CD14-positive monocyte (primary cell): ENCODE measurements at regions not wholly inside any gene's neighbourhood (a gene's known extent, or its start where the extent isn't known, plus 50 kb on each side); places are given as distances from the start of the nearest gene placed in this dataset.

Experiments
- DNase-seq, 3 donors: peaks; one replicate each; pipeline ENCODE4 v3.0.0-alpha.2; 2011 to 2022
- H2AFZ ChIP-seq: 2 replicates; pipeline ENCODE4 v1.6.0; 2012; ENCODE audit warnings: mild to moderate bottlenecking, low read depth, low read length, inconsistent platforms; ENCODE audit not compliant: insufficient read depth, poor library complexity, severe bottlenecking
- H3K27ac ChIP-seq, 2 donors: 1 replicate in 1 of 2; 2 replicates in 1 of 2; pipeline ENCODE4 v1.5.1; 2012 to 2013; ENCODE audit warnings: low read length in 2 of 2, control low read depth in 1 of 2, inconsistent platforms in 1 of 2, low read depth in 1 of 2, mild to moderate bottlenecking in 1 of 2
- H3K27me3 ChIP-seq, 2 donors: one replicate each; pipeline versions ENCODE4 v1.6.0 to v1.6.1; 2011 to 2013; ENCODE audit warnings: low read length in 2 of 2; ENCODE audit not compliant: control insufficient read depth in 2 of 2, insufficient read depth in 2 of 2
- H3K36me3 ChIP-seq, 2 donors: replicated peaks in 1 of 2; 1 replicate in 1 of 2; 2 replicates in 1 of 2; pipeline versions ENCODE4 v1.5.1 to v1.6.1; 2012 to 2013; ENCODE audit warnings: low read length in 2 of 2, control low read depth in 1 of 2, inconsistent platforms in 1 of 2, mild to moderate bottlenecking in 1 of 2; ENCODE audit not compliant: insufficient read depth in 2 of 2, control insufficient read depth in 1 of 2
- H3K4me1 ChIP-seq, 2 donors: 1 replicate in 1 of 2; 2 replicates in 1 of 2; pipeline versions ENCODE4 v1.5.1 to v1.6.1; 2012 to 2013; ENCODE audit warnings: low read length in 2 of 2, control low read depth in 1 of 2, inconsistent platforms in 1 of 2, mild to moderate bottlenecking in 1 of 2, moderate library complexity in 1 of 2; ENCODE audit not compliant: insufficient read depth in 2 of 2, control insufficient read depth in 1 of 2
- H3K4me2 ChIP-seq: replicated peaks from 2 replicates; pipeline ENCODE3; 2012; ENCODE audit warnings: low read length, moderate library complexity, mild to moderate bottlenecking; ENCODE audit not compliant: poor library complexity, severe bottlenecking; ENCODE audit errors: extremely low read depth
- H3K4me3 ChIP-seq, 3 experiments: fragments of 200-600 bp in 1 of 3; sonication (generic) in 1 of 3; replicated peaks in 1 of 3; 1 replicate in 2 of 3; 2 replicates in 1 of 3; pipeline ENCODE4 v1.5.1; 2011 to 2013; ENCODE audit warnings: low read length in 3 of 3, mild to moderate bottlenecking in 3 of 3, control low read depth in 2 of 3, low read depth in 2 of 3, inconsistent platforms in 1 of 3, moderate library complexity in 1 of 3
- H3K79me2 ChIP-seq: 2 replicates; pipeline ENCODE4 v1.6.0; 2012; ENCODE audit warnings: mild to moderate bottlenecking, control low read depth, inconsistent platforms, low read length, moderate library complexity; ENCODE audit not compliant: insufficient read depth
- H3K9ac ChIP-seq: 2 replicates; pipeline ENCODE4 v1.6.0; 2017; ENCODE audit warnings: low read length, mild to moderate bottlenecking; ENCODE audit not compliant: insufficient read depth, poor library complexity, severe bottlenecking
- H3K9me3 ChIP-seq, 2 donors: replicated peaks in 1 of 2; 1 replicate in 1 of 2; 2 replicates in 1 of 2; pipeline versions ENCODE4 v1.5.1 to v1.6.1; 2012 to 2013; ENCODE audit warnings: low read length in 2 of 2, control low read depth in 1 of 2; ENCODE audit not compliant: control insufficient read depth in 1 of 2, insufficient read depth in 1 of 2
- H4K20me1 ChIP-seq: 2 replicates; pipeline ENCODE4 v1.6.0; 2012; ENCODE audit warnings: mild to moderate bottlenecking, low read length, control low read depth, moderate library complexity; ENCODE audit not compliant: insufficient read depth
- H3K27ac Mint-ChIP-seq, 7 donors: one replicate each; pipeline ENCODE4 v1.8.0; 2020; ENCODE audit warnings: mild to moderate bottlenecking in 7 of 7, mixed read lengths in 7 of 7, moderate library complexity in 6 of 7, inconsistent platforms in 2 of 7
- H3K27me3 Mint-ChIP-seq, 3 donors: one replicate each; pipeline ENCODE4 v1.8.0; 2021 to 2022; ENCODE audit warnings: low read depth in 3 of 3, mild to moderate bottlenecking in 3 of 3, mixed read lengths in 3 of 3, moderate library complexity in 3 of 3, inconsistent platforms in 1 of 3
- H3K36me3 Mint-ChIP-seq, 2 donors: one replicate each; pipeline ENCODE4 v1.8.0; 2020; ENCODE audit warnings: mixed read lengths in 2 of 2, inconsistent platforms in 1 of 2, mild to moderate bottlenecking in 1 of 2
- H3K4me1 Mint-ChIP-seq: one replicate; pipeline ENCODE4 v1.8.0; 2020; ENCODE audit warnings: mild to moderate bottlenecking, mixed read lengths
- H3K4me3 Mint-ChIP-seq, 2 donors: one replicate each; pipeline ENCODE4 v1.8.0; 2020; ENCODE audit warnings: mild to moderate bottlenecking in 2 of 2, mixed read lengths in 2 of 2, moderate library complexity in 1 of 2
- H3K9me3 Mint-ChIP-seq, 7 donors: one replicate each; pipeline ENCODE4 v1.8.0; 2020 to 2022; ENCODE audit warnings: mixed read lengths in 7 of 7, mild to moderate bottlenecking in 6 of 7, moderate library complexity in 6 of 7, inconsistent platforms in 2 of 7
- WGBS: methylation state at CpG from one replicate; pipeline ENCODE4 v1.1.5; 2013; ENCODE audit warnings: missing lambda C conversion rate; ENCODE audit not compliant: insufficient coverage; 5-methylcytosine and 5-hydroxymethylcytosine counted together
- intact Hi-C, 2 donors: fragments of 100-400 bp; cut with micrococcal nuclease; formaldehyde crosslinking; loops; one replicate each; pipeline versions ENCODE4 v1.15.0 to v1.15.1; 2023
- TF ChIP-seq, protein P1 (sequence below): fragments of 200-600 bp; IDR thresholded peaks from one replicate; pipeline ENCODE4 v1.8.0; 2022; ENCODE audit warnings: antibody characterized with exemption, mild to moderate bottlenecking

DNA sequence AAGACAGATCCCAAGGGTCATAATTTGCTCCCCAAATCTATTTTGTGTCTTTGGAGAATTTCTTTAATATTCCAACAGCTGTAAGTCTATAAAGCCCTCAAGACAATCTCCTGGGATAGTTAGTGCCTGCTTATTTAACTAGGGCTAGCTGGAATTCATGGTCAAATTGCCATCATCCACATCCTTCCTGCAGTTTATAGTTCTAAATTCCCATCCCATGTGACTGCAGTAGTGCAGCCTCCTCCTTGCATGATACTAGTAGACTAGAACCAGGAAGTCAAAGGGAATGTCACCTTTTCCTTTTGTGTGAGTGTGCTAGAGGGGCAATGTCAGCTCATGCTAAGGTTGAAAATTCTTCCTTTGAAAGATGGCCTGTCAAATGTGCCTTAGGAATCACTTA lies 214.8 kb upstream of the PIK3R1 start:
- Histone ChIP-seq H3K79me2 (no peaks in the 10 kb centered on the region), H3K9me3 (no peaks in the 10 kb centered on the region), H3K4me3 (no peak overlapping the region), H3K27me3 (no peaks in the 10 kb centered on the region), H3K4me1 (peaks cover 20 to 21% of the 10 kb centered on the region in 2 donors), H3K4me2 (no peak overlapping the region), H4K20me1 (no peaks in the 10 kb centered on the region), H2AFZ (no peak overlapping the region), H3K36me3 (no peaks in the 10 kb centered on the region), H3K27ac (no peak overlapping the region), H3K9ac (no peak overlapping the region)
- no peak for DNase-seq
- H3K27ac Mint-ChIP-seq: peak overlapping the region in 2 of 7 donors; percentile 99
- no peak overlapping the region for H3K4me3 Mint-ChIP-seq
- intact Hi-C loops: no loop called here
- peaks cover 18% of the 10 kb centered on the region for H3K4me1 Mint-ChIP-seq
- peaks cover 0 to 12% (median 2%) of the 10 kb centered on the region in 7 donors for H3K9me3 Mint-ChIP-seq
- no peaks in the 10 kb centered on the region for H3K36me3 Mint-ChIP-seq
- H3K27me3 Mint-ChIP-seq: peaks cover 0 to 4% (median 1%) of the 10 kb centered on the region in 3 donors
- TF ChIP-seq, protein P1, sequence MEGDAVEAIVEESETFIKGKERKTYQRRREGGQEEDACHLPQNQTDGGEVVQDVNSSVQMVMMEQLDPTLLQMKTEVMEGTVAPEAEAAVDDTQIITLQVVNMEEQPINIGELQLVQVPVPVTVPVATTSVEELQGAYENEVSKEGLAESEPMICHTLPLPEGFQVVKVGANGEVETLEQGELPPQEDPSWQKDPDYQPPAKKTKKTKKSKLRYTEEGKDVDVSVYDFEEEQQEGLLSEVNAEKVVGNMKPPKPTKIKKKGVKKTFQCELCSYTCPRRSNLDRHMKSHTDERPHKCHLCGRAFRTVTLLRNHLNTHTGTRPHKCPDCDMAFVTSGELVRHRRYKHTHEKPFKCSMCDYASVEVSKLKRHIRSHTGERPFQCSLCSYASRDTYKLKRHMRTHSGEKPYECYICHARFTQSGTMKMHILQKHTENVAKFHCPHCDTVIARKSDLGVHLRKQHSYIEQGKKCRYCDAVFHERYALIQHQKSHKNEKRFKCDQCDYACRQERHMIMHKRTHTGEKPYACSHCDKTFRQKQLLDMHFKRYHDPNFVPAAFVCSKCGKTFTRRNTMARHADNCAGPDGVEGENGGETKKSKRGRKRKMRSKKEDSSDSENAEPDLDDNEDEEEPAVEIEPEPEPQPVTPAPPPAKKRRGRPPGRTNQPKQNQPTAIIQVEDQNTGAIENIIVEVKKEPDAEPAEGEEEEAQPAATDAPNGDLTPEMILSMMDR: no peak

GRCh38 chr5:67999391-67999790 lies 216.2 kb upstream of the PIK3R1 start:
- H3K36me3 Mint-ChIP-seq: no peaks in the 10 kb centered on the region
- Histone ChIP-seq H3K4me1 (peaks cover 20 to 21% of the 10 kb centered on the region in 2 donors), H3K36me3 (no peaks in the 10 kb centered on the region), H3K27ac (peak overlapping the region in 1 of 2 donors; percentile 88), H3K79me2 (no peaks in the 10 kb centered on the region), H3K4me2 (no peak overlapping the region), H4K20me1 (no peaks in the 10 kb centered on the region), H3K27me3 (no peaks in the 10 kb centered on the region), H3K9me3 (no peaks in the 10 kb centered on the region), H3K4me3 (no peak overlapping the region), H2AFZ (no peak overlapping the region), H3K9ac (no peak overlapping the region)
- intact Hi-C loops: loop anchor here (10.0 kb wide), 2 partner anchors 45 to 215 kb away; partner anchors contain the start of gene PIK3R1 (in 1 of the 2)
- TF ChIP-seq, protein P1: no peak
- H3K4me1 Mint-ChIP-seq: peaks cover 18% of the 10 kb centered on the region
- H3K27ac Mint-ChIP-seq: peak overlapping the region; percentile 72 to 100 (median 95)
- H3K4me3 Mint-ChIP-seq: peak overlapping the region in 1 of 2 donors; percentile 68
- peaks cover 0 to 4% (median 0%) of the 10 kb centered on the region in 3 donors for H3K27me3 Mint-ChIP-seq
- peaks cover 0 to 12% (median 2%) of the 10 kb centered on the region in 7 donors for H3K9me3 Mint-ChIP-seq
- DNase-seq: no peak
- 75% methylated on average over 2 of the region's 2 CpGs for WGBS
